HL-60 (cell line): ENCODE measurements at regions not wholly inside any gene's neighbourhood (a gene's known extent, or its start where the extent isn't known, plus 50 kb on each side); places are given as distances from the start of the nearest gene placed in this dataset.

Source experiments
- POLR2AphosphoS5 ChIP-seq: IDR thresholded peaks from 2 replicates; pipeline ENCODE4 v1.6.1; 2012; ENCODE audit warnings: low read depth
- SPI1 ChIP-seq: IDR thresholded peaks from 2 replicates; pipeline ENCODE4 v1.6.1; 2012; ENCODE audit warnings: low read depth, mild to moderate bottlenecking, borderline replicate concordance
- TF ChIP-seq, protein P1 (sequence below): IDR thresholded peaks from one replicate; pipeline ENCODE4 v1.5.1; 2011; ENCODE audit warnings: low read length, control low read depth, inconsistent platforms; ENCODE audit not compliant: insufficient read depth

DNA sequence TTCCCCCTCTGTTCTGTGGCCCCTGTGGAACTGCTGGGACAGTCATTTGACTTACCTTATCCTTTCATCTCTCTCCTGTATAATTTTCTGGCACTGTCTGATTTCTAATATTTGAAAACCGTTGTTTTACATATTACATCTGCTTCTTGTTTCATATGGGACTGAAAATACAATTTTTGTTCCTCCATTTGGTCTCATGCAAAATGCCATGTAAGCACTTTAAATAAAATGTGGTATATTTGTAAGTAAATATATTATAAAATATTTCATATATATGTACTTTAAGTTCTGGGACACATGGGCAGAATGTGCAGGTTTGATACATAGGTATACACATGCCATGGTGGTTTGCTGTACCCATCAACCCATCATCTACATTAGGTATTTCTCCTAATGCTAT lies 93.9 kb upstream of the PLPPR5 start:
- TF ChIP-seq, protein P1, sequence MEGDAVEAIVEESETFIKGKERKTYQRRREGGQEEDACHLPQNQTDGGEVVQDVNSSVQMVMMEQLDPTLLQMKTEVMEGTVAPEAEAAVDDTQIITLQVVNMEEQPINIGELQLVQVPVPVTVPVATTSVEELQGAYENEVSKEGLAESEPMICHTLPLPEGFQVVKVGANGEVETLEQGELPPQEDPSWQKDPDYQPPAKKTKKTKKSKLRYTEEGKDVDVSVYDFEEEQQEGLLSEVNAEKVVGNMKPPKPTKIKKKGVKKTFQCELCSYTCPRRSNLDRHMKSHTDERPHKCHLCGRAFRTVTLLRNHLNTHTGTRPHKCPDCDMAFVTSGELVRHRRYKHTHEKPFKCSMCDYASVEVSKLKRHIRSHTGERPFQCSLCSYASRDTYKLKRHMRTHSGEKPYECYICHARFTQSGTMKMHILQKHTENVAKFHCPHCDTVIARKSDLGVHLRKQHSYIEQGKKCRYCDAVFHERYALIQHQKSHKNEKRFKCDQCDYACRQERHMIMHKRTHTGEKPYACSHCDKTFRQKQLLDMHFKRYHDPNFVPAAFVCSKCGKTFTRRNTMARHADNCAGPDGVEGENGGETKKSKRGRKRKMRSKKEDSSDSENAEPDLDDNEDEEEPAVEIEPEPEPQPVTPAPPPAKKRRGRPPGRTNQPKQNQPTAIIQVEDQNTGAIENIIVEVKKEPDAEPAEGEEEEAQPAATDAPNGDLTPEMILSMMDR = no peak
- TF ChIP-seq POLR2AphosphoS5 = no peak
- TF ChIP-seq SPI1 = no peak
